SK-N-SH (cell line): ENCODE measurements at regions not wholly inside any gene's neighbourhood (a gene's known extent, or its start where the extent isn't known, plus 50 kb on each side); places are given as distances from the start of the nearest gene placed in this dataset.

Experiments used
- CHD2 ChIP-seq: fragments of 150-350 bp; IDR thresholded peaks from 2 replicates; pipeline ENCODE4 v1.6.1; 2018; ENCODE audit warnings: low read length; ENCODE audit not compliant: partially characterized antibody
- EP300 ChIP-seq, 2 experiments: IDR thresholded peaks; 2 replicates each; pipeline versions ENCODE4 v1.4.0 to v1.6.1; 2012; ENCODE audit warnings: borderline replicate concordance in 1 of 2, low read depth in 1 of 2, low read length in 1 of 2
- FOXJ3 ChIP-seq: sonication (generic); formaldehyde crosslinking; IDR thresholded peaks from 2 replicates; pipeline ENCODE4 v1.5.1; 2020; ENCODE audit warnings: mild to moderate bottlenecking, missing genetic modification reagents
- POLR2AphosphoS5 ChIP-seq: IDR thresholded peaks from 2 replicates; pipeline ENCODE4 v1.6.1; 2012; ENCODE audit warnings: low read depth, low read length
- SIN3A ChIP-seq: IDR thresholded peaks from 2 replicates; pipeline ENCODE4 v1.6.1; 2012; ENCODE audit warnings: low read depth, mild to moderate bottlenecking, low read length, moderate library complexity, borderline replicate concordance
- TF ChIP-seq, protein P1 (sequence below): fragments of 200-600 bp; sonication (generic); IDR thresholded peaks from 2 replicates; pipeline ENCODE4 v1.6.1; 2017; ENCODE audit warnings: antibody characterized with exemption, mild to moderate bottlenecking, moderate library complexity
- TF ChIP-seq, protein P2 (sequence below): IDR thresholded peaks from 2 replicates; pipeline ENCODE4 v1.4.0; 2012; ENCODE audit warnings: low read depth, borderline replicate concordance
- TF ChIP-seq, protein P3 (sequence below): fragments of 150-350 bp; IDR thresholded peaks from 2 replicates; pipeline ENCODE4 v1.6.1; 2017; ENCODE audit warnings: antibody characterized with exemption, low read length, low read depth, borderline replicate concordance
- TF ChIP-seq, protein P4 (sequence below): IDR thresholded peaks from 2 replicates; pipeline ENCODE4 v1.4.0; 2012; ENCODE audit warnings: low read depth

DNA sequence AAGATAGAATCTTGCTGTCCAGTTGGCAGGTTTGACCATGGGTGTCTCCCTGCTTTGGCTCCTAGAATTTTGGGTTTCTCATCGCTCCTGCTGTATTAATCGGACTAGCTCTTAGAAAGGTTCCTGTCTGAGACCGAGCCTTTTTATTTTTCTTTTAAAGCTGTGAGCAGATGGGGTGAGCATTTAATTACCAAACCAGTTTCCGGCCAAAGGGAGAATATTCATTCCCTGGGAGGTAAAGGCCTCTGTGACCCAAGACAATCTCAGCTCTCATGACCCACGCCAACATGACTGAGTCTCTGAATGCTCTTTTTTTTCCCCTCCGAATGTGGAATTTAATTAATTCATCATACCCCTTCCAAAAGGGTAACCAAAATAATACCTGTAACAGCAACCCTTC is 464.7 kb upstream of the TMEM132C start:
- TF ChIP-seq, protein P1, sequence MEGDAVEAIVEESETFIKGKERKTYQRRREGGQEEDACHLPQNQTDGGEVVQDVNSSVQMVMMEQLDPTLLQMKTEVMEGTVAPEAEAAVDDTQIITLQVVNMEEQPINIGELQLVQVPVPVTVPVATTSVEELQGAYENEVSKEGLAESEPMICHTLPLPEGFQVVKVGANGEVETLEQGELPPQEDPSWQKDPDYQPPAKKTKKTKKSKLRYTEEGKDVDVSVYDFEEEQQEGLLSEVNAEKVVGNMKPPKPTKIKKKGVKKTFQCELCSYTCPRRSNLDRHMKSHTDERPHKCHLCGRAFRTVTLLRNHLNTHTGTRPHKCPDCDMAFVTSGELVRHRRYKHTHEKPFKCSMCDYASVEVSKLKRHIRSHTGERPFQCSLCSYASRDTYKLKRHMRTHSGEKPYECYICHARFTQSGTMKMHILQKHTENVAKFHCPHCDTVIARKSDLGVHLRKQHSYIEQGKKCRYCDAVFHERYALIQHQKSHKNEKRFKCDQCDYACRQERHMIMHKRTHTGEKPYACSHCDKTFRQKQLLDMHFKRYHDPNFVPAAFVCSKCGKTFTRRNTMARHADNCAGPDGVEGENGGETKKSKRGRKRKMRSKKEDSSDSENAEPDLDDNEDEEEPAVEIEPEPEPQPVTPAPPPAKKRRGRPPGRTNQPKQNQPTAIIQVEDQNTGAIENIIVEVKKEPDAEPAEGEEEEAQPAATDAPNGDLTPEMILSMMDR: no peak
- TF ChIP-seq, protein P2, sequence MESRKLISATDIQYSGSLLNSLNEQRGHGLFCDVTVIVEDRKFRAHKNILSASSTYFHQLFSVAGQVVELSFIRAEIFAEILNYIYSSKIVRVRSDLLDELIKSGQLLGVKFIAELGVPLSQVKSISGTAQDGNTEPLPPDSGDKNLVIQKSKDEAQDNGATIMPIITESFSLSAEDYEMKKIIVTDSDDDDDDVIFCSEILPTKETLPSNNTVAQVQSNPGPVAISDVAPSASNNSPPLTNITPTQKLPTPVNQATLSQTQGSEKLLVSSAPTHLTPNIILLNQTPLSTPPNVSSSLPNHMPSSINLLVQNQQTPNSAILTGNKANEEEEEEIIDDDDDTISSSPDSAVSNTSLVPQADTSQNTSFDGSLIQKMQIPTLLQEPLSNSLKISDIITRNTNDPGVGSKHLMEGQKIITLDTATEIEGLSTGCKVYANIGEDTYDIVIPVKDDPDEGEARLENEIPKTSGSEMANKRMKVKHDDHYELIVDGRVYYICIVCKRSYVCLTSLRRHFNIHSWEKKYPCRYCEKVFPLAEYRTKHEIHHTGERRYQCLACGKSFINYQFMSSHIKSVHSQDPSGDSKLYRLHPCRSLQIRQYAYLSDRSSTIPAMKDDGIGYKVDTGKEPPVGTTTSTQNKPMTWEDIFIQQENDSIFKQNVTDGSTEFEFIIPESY: no peak
- no peak for TF ChIP-seq SIN3A
- TF ChIP-seq CHD2: no peak
- no peak for TF ChIP-seq POLR2AphosphoS5
- TF ChIP-seq EP300 (IDR thresholded peaks at IDR 0.05; ENCODE audit: borderline replicate concordance in 1 of 2, low read depth in 1 of 2, low read length in 1 of 2): no peak
- no peak for TF ChIP-seq FOXJ3
- TF ChIP-seq, protein P3, sequence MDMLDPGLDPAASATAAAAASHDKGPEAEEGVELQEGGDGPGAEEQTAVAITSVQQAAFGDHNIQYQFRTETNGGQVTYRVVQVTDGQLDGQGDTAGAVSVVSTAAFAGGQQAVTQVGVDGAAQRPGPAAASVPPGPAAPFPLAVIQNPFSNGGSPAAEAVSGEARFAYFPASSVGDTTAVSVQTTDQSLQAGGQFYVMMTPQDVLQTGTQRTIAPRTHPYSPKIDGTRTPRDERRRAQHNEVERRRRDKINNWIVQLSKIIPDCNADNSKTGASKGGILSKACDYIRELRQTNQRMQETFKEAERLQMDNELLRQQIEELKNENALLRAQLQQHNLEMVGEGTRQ: no peak
- TF ChIP-seq, protein P4, sequence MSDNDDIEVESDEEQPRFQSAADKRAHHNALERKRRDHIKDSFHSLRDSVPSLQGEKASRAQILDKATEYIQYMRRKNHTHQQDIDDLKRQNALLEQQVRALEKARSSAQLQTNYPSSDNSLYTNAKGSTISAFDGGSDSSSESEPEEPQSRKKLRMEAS: no peak
